ENCODE measurements at regions not wholly inside any gene's neighbourhood (a gene's known extent, or its start where the extent isn't known, plus 50 kb on each side); places are given as distances from the start of the nearest gene placed in this dataset.

- H3K27ac ChIP-seq (replicated peaks) = no peak overlapping the region
- no peaks in the 10 kb centered on the region for H3K27me3 ChIP-seq (ENCODE audit: insufficient read depth, poor library complexity, severe bottlenecking)
- DNase-seq (ENCODE audit: low read depth in 1 of 2, low spot score in 1 of 2) = no peak
- TF ChIP-seq GABPA (IDR thresholded peaks at IDR 0.05; ENCODE audit: low read depth) (no peak), POLR2AphosphoS5 (IDR thresholded peaks at IDR 0.05; ENCODE audit: low read depth) (no peak), SPI1 (IDR thresholded peaks at IDR 0.05; ENCODE audit: borderline replicate concordance, low read depth) (no peak)
- TF ChIP-seq, protein P1, sequence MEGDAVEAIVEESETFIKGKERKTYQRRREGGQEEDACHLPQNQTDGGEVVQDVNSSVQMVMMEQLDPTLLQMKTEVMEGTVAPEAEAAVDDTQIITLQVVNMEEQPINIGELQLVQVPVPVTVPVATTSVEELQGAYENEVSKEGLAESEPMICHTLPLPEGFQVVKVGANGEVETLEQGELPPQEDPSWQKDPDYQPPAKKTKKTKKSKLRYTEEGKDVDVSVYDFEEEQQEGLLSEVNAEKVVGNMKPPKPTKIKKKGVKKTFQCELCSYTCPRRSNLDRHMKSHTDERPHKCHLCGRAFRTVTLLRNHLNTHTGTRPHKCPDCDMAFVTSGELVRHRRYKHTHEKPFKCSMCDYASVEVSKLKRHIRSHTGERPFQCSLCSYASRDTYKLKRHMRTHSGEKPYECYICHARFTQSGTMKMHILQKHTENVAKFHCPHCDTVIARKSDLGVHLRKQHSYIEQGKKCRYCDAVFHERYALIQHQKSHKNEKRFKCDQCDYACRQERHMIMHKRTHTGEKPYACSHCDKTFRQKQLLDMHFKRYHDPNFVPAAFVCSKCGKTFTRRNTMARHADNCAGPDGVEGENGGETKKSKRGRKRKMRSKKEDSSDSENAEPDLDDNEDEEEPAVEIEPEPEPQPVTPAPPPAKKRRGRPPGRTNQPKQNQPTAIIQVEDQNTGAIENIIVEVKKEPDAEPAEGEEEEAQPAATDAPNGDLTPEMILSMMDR (IDR thresholded peaks at IDR 0.05; ENCODE audit: insufficient read depth, low read length) = no peak
- TF ChIP-seq, protein P2, sequence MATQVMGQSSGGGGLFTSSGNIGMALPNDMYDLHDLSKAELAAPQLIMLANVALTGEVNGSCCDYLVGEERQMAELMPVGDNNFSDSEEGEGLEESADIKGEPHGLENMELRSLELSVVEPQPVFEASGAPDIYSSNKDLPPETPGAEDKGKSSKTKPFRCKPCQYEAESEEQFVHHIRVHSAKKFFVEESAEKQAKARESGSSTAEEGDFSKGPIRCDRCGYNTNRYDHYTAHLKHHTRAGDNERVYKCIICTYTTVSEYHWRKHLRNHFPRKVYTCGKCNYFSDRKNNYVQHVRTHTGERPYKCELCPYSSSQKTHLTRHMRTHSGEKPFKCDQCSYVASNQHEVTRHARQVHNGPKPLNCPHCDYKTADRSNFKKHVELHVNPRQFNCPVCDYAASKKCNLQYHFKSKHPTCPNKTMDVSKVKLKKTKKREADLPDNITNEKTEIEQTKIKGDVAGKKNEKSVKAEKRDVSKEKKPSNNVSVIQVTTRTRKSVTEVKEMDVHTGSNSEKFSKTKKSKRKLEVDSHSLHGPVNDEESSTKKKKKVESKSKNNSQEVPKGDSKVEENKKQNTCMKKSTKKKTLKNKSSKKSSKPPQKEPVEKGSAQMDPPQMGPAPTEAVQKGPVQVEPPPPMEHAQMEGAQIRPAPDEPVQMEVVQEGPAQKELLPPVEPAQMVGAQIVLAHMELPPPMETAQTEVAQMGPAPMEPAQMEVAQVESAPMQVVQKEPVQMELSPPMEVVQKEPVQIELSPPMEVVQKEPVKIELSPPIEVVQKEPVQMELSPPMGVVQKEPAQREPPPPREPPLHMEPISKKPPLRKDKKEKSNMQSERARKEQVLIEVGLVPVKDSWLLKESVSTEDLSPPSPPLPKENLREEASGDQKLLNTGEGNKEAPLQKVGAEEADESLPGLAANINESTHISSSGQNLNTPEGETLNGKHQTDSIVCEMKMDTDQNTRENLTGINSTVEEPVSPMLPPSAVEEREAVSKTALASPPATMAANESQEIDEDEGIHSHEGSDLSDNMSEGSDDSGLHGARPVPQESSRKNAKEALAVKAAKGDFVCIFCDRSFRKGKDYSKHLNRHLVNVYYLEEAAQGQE (IDR thresholded peaks at IDR 0.05; ENCODE audit: insufficient replicate concordance, low read depth) = no peak
- no peak overlapping the region for H3K4me3 ChIP-seq (replicated peaks; ENCODE audit: insufficient read depth, low read length)
These were observed 113.5 kb downstream of the SLC35B3 start for GRCh38 chr6:8321671-8322404.

DNA sequence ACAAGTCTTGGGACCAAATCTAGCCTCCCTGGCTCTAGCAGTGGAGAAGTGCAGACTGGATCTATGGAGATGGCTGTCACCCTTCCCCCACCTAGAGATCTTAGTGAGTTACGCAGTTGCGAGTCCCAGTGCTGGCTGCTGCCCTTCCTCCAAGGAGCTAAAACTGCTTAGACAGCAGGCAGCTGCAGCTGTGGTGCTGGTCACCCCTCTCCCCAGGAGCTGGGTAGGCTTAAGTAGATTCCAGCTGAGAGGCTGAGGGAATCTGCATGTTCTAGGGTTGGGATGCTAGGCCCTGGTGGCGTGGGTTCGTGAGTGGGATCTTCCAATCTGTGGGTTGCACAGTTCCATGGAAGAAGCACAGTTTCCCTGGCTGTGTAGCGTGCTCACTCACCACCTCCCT lies 120.2 kb downstream of the SLC35B3 start:
- no peak for DNase-seq (ENCODE audit: low read depth in 1 of 2, low spot score in 1 of 2)
- H3K27me3 ChIP-seq (ENCODE audit: insufficient read depth, poor library complexity, severe bottlenecking) = no peaks in the 10 kb centered on the region
- H3K27ac ChIP-seq (replicated peaks) = no peak overlapping the region
- H3K4me3 ChIP-seq (replicated peaks; ENCODE audit: insufficient read depth, low read length) = no peak overlapping the region
- TF ChIP-seq GABPA (IDR thresholded peaks at IDR 0.05; ENCODE audit: low read depth) = no peak
- TF ChIP-seq, protein P2 (IDR thresholded peaks at IDR 0.05; ENCODE audit: insufficient replicate concordance, low read depth) = no peak
- no peak for TF ChIP-seq POLR2AphosphoS5 (IDR thresholded peaks at IDR 0.05; ENCODE audit: low read depth)
- TF ChIP-seq, protein P1 (IDR thresholded peaks at IDR 0.05; ENCODE audit: insufficient read depth, low read length) = no peak
- no peak for TF ChIP-seq SPI1 (IDR thresholded peaks at IDR 0.05; ENCODE audit: borderline replicate concordance, low read depth)

GRCh38 chr6:8301502-8301901 lies 133.8 kb downstream of the SLC35B3 start:
- TF ChIP-seq, protein P2 (IDR thresholded peaks at IDR 0.05; ENCODE audit: insufficient replicate concordance, low read depth) = no peak
- TF ChIP-seq GABPA (IDR thresholded peaks at IDR 0.05; ENCODE audit: low read depth) = no peak
- TF ChIP-seq SPI1 (IDR thresholded peaks at IDR 0.05; ENCODE audit: borderline replicate concordance, low read depth) = no peak
- no peak for TF ChIP-seq POLR2AphosphoS5 (IDR thresholded peaks at IDR 0.05; ENCODE audit: low read depth)
- TF ChIP-seq, protein P1 (IDR thresholded peaks at IDR 0.05; ENCODE audit: insufficient read depth, low read length) = no peak

More at GRCh38 chr6:8301502-8301901, 133.8 kb downstream of the SLC35B3 start:
- Histone ChIP-seq H3K27ac (replicated peaks) (no peak overlapping the region), H3K4me3 (replicated peaks; ENCODE audit: insufficient read depth, low read length) (no peak overlapping the region), H3K27me3 (ENCODE audit: insufficient read depth, poor library complexity, severe bottlenecking) (peaks cover 2% of the 10 kb centered on the region)
- DNase-seq (ENCODE audit: low read depth in 1 of 2, low spot score in 1 of 2) = no peak

All from HL-60 (cell line).